ENCODE measurements at regions not wholly inside any gene's neighbourhood (a gene's known extent, or its start where the extent isn't known, plus 50 kb on each side); places are given as distances from the start of the nearest gene placed in this dataset.

GRCh38 chr7:68422281-68422680 lies 1176.0 kb upstream of the AUTS2 start:
- Histone ChIP-seq H3K4me1 (ENCODE audit: insufficient read depth) (no peaks in the 10 kb centered on the region; the same call in 1 of the 2 replicates), H3F3A (replicated peaks; ENCODE audit: low read depth) (no peaks in the 10 kb centered on the region), H3K27me3 (ENCODE audit: insufficient read depth) (no peaks in the 10 kb centered on the region), H3K4me3 (no peak overlapping the region), H3K27ac (ENCODE audit: low read depth) (no peak overlapping the region), H4K20me1 (replicated peaks; ENCODE audit: insufficient read depth) (no peaks in the 10 kb centered on the region), H3K9me2 (ENCODE audit: insufficient read depth) (no peaks in the 10 kb centered on the region), H3K4me2 (no peak overlapping the region), H2AFZ (no peak overlapping the region), H3K79me2 (replicated peaks; ENCODE audit: insufficient read depth) (no peaks in the 10 kb centered on the region), H3K36me3 (ENCODE audit: insufficient read depth) (no peaks in the 10 kb centered on the region)
- Mint-ChIP-seq H3K9me3 (peaks cover 99% of the 10 kb centered on the region), H3K4me1 (no peaks in the 10 kb centered on the region), H3K27me3 (ENCODE audit: insufficient read depth, low read depth, poor library complexity) (peaks cover 5% of the 10 kb centered on the region), H3K4me3 (no peak overlapping the region), H3K27ac (no peak overlapping the region), H3K36me3 (ENCODE audit: low read depth) (peaks cover 58% of the 10 kb centered on the region)
- TF ChIP-seq CREB1 (CRISPR knock-in tag; IDR thresholded peaks at IDR 0.05; ENCODE audit: low read depth): no peak
- no peak for TF ChIP-seq NANOG (IDR thresholded peaks at IDR 0.05; ENCODE audit: borderline replicate concordance)
- no peak for TF ChIP-seq POLR2AphosphoS5 (IDR thresholded peaks at IDR 0.05; ENCODE audit: low read depth)
- TF ChIP-seq ETS1 (IDR thresholded peaks at IDR 0.05): no peak
- TF ChIP-seq REST (IDR thresholded peaks at IDR 0.05; ENCODE audit: unreplicated experiment): no peak
- TF ChIP-seq ZNF331 (CRISPR knock-in tag; IDR thresholded peaks at IDR 0.05; ENCODE audit: low read depth): no peak
- no peak for TF ChIP-seq STAT1 (IDR thresholded peaks at IDR 0.05; ENCODE audit: unreplicated experiment)
- TF ChIP-seq EZH2 (IDR thresholded peaks at IDR 0.05; ENCODE audit: low read depth, unreplicated experiment): no peak
- no peak for TF ChIP-seq JUNB (IDR thresholded peaks at IDR 0.05; ENCODE audit: unreplicated experiment)
- TF ChIP-seq ZNF114 (CRISPR knock-in tag; IDR thresholded peaks at IDR 0.05): no peak
- DNase-seq (ENCODE audit: low spot score): no peak
- ATAC-seq: no peak

GRCh38 chr7:68423356-68423755 lies 1174.9 kb upstream of the AUTS2 start:
- peaks cover 63% of the 10 kb centered on the region for H3K36me3 Mint-ChIP-seq (ENCODE audit: low read depth)
- H3K9me3 Mint-ChIP-seq: peaks cover 99% of the 10 kb centered on the region
- H3K4me1 ChIP-seq (ENCODE audit: insufficient read depth): no peaks in the 10 kb centered on the region; the same call in 1 of the 2 replicates
- no peak for DNase-seq (ENCODE audit: low spot score)
- no peaks in the 10 kb centered on the region for H3K27me3 ChIP-seq (ENCODE audit: insufficient read depth)
- no peak overlapping the region for H3K4me3 Mint-ChIP-seq
- H3F3A ChIP-seq (replicated peaks; ENCODE audit: low read depth): no peaks in the 10 kb centered on the region
- H3K27me3 Mint-ChIP-seq (ENCODE audit: insufficient read depth, low read depth, poor library complexity): peaks cover 8% of the 10 kb centered on the region
- H2AFZ ChIP-seq: no peak overlapping the region
- H4K20me1 ChIP-seq (replicated peaks; ENCODE audit: insufficient read depth): no peaks in the 10 kb centered on the region
- H3K79me2 ChIP-seq (replicated peaks; ENCODE audit: insufficient read depth): no peaks in the 10 kb centered on the region
- H3K27ac Mint-ChIP-seq: no peak overlapping the region
- no peak overlapping the region for H3K4me2 ChIP-seq
- H3K36me3 ChIP-seq (ENCODE audit: insufficient read depth): no peaks in the 10 kb centered on the region
- no peaks in the 10 kb centered on the region for H3K4me1 Mint-ChIP-seq
- H3K9me2 ChIP-seq (ENCODE audit: insufficient read depth): no peaks in the 10 kb centered on the region
- no peak overlapping the region for H3K4me3 ChIP-seq
- H3K27ac ChIP-seq (ENCODE audit: low read depth): no peak overlapping the region
- ATAC-seq: no peak
- TF ChIP-seq JUNB (IDR thresholded peaks at IDR 0.05; ENCODE audit: unreplicated experiment) (no peak), ZNF114 (CRISPR knock-in tag; IDR thresholded peaks at IDR 0.05) (no peak), ZNF331 (CRISPR knock-in tag; IDR thresholded peaks at IDR 0.05; ENCODE audit: low read depth) (no peak), EZH2phosphoT487 (IDR thresholded peaks at IDR 0.05; ENCODE audit: unreplicated experiment) (no peak), REST (IDR thresholded peaks at IDR 0.05; ENCODE audit: unreplicated experiment) (no peak), POLR2AphosphoS5 (IDR thresholded peaks at IDR 0.05; ENCODE audit: low read depth) (no peak), CREB1 (CRISPR knock-in tag; IDR thresholded peaks at IDR 0.05; ENCODE audit: low read depth) (no peak), ETS1 (IDR thresholded peaks at IDR 0.05) (no peak), STAT1 (IDR thresholded peaks at IDR 0.05; ENCODE audit: unreplicated experiment) (no peak)
